ENCODE measurements at regions not wholly inside any gene's neighbourhood (a gene's known extent, or its start where the extent isn't known, plus 50 kb on each side); places are given as distances from the start of the nearest gene placed in this dataset.

DNA sequence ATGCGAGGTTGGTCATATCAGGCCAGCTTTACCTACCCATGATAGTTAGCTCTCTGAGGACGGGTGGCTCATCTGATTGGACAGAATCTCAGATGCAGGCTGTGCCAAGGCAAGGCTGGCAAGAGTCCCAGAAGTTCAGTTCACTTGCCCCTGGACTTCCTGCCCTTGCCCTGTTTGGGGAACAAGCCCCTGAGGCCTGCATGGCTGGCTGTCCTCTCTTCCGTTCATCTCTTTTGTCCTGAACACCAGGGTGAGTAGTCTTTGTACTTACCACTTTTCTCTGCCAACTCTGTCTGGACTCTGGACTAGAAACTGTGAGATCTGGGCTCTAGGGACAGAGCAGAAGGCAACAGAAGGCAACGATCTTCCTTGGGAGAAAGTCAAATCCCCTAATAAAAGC, 769.9 kb downstream of the QKI start:
- H3K27ac ChIP-seq: no peak overlapping the region
- DNase-seq (peak; percentile 26 to 72 (median 71)), ATAC-seq (peak; percentile 64 to 94 (median 80))
- H3K9me3 ChIP-seq: no peaks in the 10 kb centered on the region
- intact Hi-C loops (cut with DNase I): no loop called here
- no peaks in the 10 kb centered on the region for H3K27me3 ChIP-seq
- H3K4me1 ChIP-seq: peaks cover 0 to 2% (median 0%) of the 10 kb centered on the region in 4 donors
- TF ChIP-seq POLR2A (IDR thresholded peaks at IDR 0.05): no peak
- TF ChIP-seq, protein P1, sequence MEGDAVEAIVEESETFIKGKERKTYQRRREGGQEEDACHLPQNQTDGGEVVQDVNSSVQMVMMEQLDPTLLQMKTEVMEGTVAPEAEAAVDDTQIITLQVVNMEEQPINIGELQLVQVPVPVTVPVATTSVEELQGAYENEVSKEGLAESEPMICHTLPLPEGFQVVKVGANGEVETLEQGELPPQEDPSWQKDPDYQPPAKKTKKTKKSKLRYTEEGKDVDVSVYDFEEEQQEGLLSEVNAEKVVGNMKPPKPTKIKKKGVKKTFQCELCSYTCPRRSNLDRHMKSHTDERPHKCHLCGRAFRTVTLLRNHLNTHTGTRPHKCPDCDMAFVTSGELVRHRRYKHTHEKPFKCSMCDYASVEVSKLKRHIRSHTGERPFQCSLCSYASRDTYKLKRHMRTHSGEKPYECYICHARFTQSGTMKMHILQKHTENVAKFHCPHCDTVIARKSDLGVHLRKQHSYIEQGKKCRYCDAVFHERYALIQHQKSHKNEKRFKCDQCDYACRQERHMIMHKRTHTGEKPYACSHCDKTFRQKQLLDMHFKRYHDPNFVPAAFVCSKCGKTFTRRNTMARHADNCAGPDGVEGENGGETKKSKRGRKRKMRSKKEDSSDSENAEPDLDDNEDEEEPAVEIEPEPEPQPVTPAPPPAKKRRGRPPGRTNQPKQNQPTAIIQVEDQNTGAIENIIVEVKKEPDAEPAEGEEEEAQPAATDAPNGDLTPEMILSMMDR (IDR thresholded peaks at IDR 0.05): no peak
- H3K36me3 ChIP-seq: no peaks in the 10 kb centered on the region
- H3K4me3 ChIP-seq: no peak overlapping the region
- 32% methylated on average over 4 of the region's 4 CpGs for WGBS (ENCODE audit: insufficient coverage, low coverage, low lambda C conversion rate, missing lambda C conversion rate)

DNA sequence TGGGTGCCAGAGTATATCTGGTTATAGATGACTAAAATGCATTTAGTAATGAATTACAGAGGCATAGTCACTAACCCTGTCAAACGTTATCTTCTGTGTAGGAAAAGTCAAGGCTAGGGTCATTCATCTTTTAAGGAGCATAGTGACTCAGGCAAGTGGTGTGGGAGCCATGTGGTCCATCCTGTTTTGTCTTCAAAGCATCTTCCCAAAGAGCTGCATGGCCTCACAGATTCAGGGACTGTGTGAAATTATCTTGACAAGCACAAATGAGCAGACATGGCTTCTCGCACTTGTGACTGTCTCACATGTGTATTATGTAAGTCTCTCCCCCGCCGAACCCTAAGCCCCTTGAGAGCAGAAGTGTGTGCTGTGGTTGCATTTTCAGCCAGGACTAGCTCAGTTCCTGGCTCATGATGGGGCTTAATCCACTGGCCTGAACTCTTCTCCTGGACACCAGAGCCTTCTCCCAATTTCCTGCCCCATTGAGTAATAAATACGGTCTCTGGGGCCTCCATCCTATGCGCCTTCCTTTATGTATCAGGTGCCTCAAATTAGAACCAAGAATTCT, 769.1 kb downstream of the QKI start:
- no peak overlapping the region for H3K4me3 ChIP-seq
- no peak for DNase-seq
- H3K27me3 ChIP-seq: no peaks in the 10 kb centered on the region
- H3K4me1 ChIP-seq: peaks cover 0 to 2% (median 0%) of the 10 kb centered on the region in 4 donors
- 66% methylated on average over 3 of the region's 6 CpGs for WGBS (ENCODE audit: insufficient coverage, low coverage, low lambda C conversion rate, missing lambda C conversion rate)
- H3K36me3 ChIP-seq: no peaks in the 10 kb centered on the region
- H3K9me3 ChIP-seq: no peaks in the 10 kb centered on the region
- no peak for ATAC-seq
- H3K27ac ChIP-seq: no peak overlapping the region
- intact Hi-C loops (cut with DNase I): no loop called here
- no peak for TF ChIP-seq POLR2A (IDR thresholded peaks at IDR 0.05)
- TF ChIP-seq, protein P1 (IDR thresholded peaks at IDR 0.05): no peak

DNA sequence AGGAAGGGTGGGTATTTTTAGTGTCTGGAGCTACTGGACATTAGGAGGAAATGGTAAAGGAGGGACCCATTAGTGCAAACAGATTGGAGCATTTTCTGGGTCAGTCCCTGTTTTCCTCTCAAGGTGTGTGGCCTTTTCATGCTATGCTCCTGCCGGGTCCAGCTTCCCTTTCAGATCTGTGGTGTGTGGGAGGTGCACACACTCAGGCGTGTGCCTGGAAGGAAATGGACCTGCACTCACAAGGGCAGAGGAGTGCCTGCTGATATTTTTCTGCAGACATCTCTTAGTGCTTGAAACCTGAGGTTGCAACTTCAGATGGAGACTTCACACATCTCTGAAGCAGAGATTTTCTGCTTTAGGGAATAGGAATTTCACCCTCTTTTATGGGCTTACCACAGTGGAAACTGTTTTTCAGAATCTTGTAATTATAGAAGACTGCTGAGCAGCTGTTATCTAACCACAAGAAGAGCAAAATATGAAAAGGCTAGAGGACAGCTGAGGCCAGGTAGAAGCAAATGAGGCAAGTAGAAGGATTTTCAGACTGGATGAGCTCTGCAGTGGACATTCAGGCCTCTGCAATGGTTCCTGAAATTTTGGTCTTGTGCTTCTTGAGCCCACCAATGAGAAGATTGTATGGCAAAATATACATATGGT, 764.3 kb downstream of the QKI start:
- no peak for DNase-seq
- intact Hi-C loops (cut with DNase I): no loop called here

DNA sequence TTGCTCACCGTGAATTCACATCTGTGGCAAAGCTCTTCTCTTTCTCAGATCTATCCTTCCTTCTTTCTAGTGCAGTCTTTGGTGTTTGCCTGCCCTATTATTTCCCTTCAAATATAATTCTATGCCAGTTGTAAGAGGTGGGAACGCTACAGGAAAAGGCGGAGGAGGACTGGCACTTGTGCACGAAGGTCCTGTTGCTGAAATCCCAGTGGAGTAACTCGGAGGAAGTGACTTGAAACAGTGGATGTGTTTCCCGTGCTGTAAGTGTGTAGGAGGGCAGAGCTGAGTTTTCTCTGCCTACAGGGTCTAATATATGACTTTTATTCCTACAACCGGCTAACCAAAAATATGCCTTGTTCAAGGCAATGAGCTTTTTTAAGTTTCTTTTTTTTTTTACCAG, 754.8 kb downstream of the QKI start:
- TF ChIP-seq, protein P1 (IDR thresholded peaks at IDR 0.05): no peak
- no peak for TF ChIP-seq POLR2A (IDR thresholded peaks at IDR 0.05)
- Histone ChIP-seq H3K4me1 (no peaks in the 10 kb centered on the region), H3K27ac (no peak overlapping the region), H3K9me3 (no peaks in the 10 kb centered on the region), H3K36me3 (no peaks in the 10 kb centered on the region), H3K4me3 (no peak overlapping the region), H3K27me3 (no peaks in the 10 kb centered on the region)
- intact Hi-C loops (cut with DNase I): no loop called here
- WGBS (ENCODE audit: insufficient coverage, low coverage, low lambda C conversion rate, missing lambda C conversion rate): 60% methylated on average over 7 of the region's 7 CpGs
- no peak for ATAC-seq
- DNase-seq: no peak

More for the DNA sequence above, 764.3 kb downstream of the QKI start:
- Histone ChIP-seq H3K9me3 (no peaks in the 10 kb centered on the region), H3K27ac (no peak overlapping the region), H3K27me3 (no peaks in the 10 kb centered on the region), H3K4me3 (no peak overlapping the region), H3K4me1 (no peaks in the 10 kb centered on the region), H3K36me3 (no peaks in the 10 kb centered on the region)
- no peak for ATAC-seq
- TF ChIP-seq, protein P1 (IDR thresholded peaks at IDR 0.05): no peak
- no peak for TF ChIP-seq POLR2A (IDR thresholded peaks at IDR 0.05)
- WGBS (ENCODE audit: insufficient coverage, low coverage, low lambda C conversion rate, missing lambda C conversion rate): no CpG with 5 or more reads among the region's 2 CpGs
